SH-SY5Y (cell line): ENCODE measurements at regions not wholly inside any gene's neighbourhood (a gene's known extent, or its start where the extent isn't known, plus 50 kb on each side); places are given as distances from the start of the nearest gene placed in this dataset.

Source experiments
- GATA2 ChIP-seq: IDR thresholded peaks from 2 replicates; pipeline ENCODE4 v1.6.1; 2011; ENCODE audit warnings: mild to moderate bottlenecking, low read depth, low read length
- GATA3 ChIP-seq: IDR thresholded peaks from 2 replicates; pipeline ENCODE4 v1.6.1; 2011; ENCODE audit warnings: low read depth, mild to moderate bottlenecking, low read length, moderate library complexity

DNA sequence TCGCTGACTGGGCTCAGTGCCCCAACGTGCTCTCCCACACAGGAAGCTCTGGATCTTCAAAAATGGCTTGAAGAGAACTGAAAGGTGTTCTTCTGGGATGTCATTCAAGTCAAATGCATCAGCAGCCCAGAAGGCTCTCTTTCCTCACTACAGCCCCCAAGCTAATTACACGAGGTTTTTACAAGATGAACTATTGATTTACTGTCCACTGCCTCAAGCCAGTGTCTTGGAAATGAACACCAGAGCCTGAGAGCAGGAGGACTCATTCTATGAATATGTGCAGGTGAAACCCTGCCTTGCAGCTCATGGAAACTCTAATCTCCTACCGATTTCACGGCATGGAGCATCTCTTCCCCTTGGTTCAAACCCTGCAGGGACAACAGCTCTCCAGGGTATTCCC is 98.9 kb upstream of the CST7 start:
- TF ChIP-seq GATA3 (no peak), GATA2 (no peak)
